Peyer's patch (tissue), 4 donors: ENCODE measurements at regions not wholly inside any gene's neighbourhood (a gene's known extent, or its start where the extent isn't known, plus 50 kb on each side); places are given as distances from the start of the nearest gene placed in this dataset.

Source experiments
- DNase-seq, 3 donors: peaks; one replicate each; pipeline ENCODE4 v3.0.0-alpha.2; 2017 to 2019
- H3K27ac ChIP-seq, 4 donors: fragments of 200-600 bp; sonication (generic); one replicate each; pipeline ENCODE4 v1.5.1; 2016 to 2019
- H3K27me3 ChIP-seq, 2 donors: fragments of 200-600 bp; sonication (generic); one replicate each; pipeline ENCODE4 v1.5.1; 2019
- H3K36me3 ChIP-seq, 3 donors: fragments of 200-600 bp; sonication (generic); one replicate each; pipeline ENCODE4 v1.5.1; 2016 to 2019
- H3K4me1 ChIP-seq, 4 donors: fragments of 200-600 bp; sonication (generic); one replicate each; pipeline ENCODE4 v1.5.1; 2016 to 2019
- H3K4me3 ChIP-seq, 4 donors: fragments of 200-600 bp; sonication (generic); 1 replicate in 3 of 4; 2 replicates in 1 of 4; pipeline ENCODE4 v1.5.1; 2016 to 2019; ENCODE audit warnings: mild to moderate bottlenecking in 1 of 4
- H3K9me3 ChIP-seq, 4 donors: fragments of 200-600 bp; sonication (generic); one replicate each; pipeline ENCODE4 v1.5.1; 2016 to 2019; ENCODE audit warnings: mild to moderate bottlenecking in 1 of 4
- CTCF ChIP-seq, 6 experiments: fragments of 450-650 bp in 4 of 6; fragments of 200-600 bp in 2 of 6; sonication (generic) in 1 of 6; IDR thresholded peaks; one replicate each; pipeline ENCODE4 v1.5.1; 2017 to 2019; ENCODE audit warnings: antibody characterized with exemption in 6 of 6, mild to moderate bottlenecking in 3 of 6, moderate library complexity in 1 of 6
- POLR2A ChIP-seq, 2 donors: fragments of 450-650 bp; IDR thresholded peaks; one replicate each; pipeline ENCODE4 v1.5.1; 2017; ENCODE audit warnings: antibody characterized with exemption in 2 of 2, mild to moderate bottlenecking in 2 of 2, moderate library complexity in 2 of 2

- H3K4me3 ChIP-seq, result no peak overlapping the region
- TF ChIP-seq POLR2A (IDR thresholded peaks at IDR 0.05) (no peak), CTCF (IDR thresholded peaks at IDR 0.05) (no peak)
Observed at GRCh38 chr12:91773749-91774429, 371.8 kb downstream of the BTG1 start.

GRCh38 chr12:91772411-91772810 is 373.2 kb downstream of the BTG1 start:
- peaks cover 0 to 5% (median 0%) of the 10 kb centered on the region in 4 donors for H3K4me1 ChIP-seq
- H3K9me3 ChIP-seq, result no peaks in the 10 kb centered on the region
- no peaks in the 10 kb centered on the region for H3K27me3 ChIP-seq
- TF ChIP-seq POLR2A (IDR thresholded peaks at IDR 0.05) (no peak), CTCF (IDR thresholded peaks at IDR 0.05) (no peak)
- H3K27ac ChIP-seq, result no peak overlapping the region
- H3K36me3 ChIP-seq, result no peaks in the 10 kb centered on the region
- no peak for DNase-seq
- no peak overlapping the region for H3K4me3 ChIP-seq

More at GRCh38 chr12:91773749-91774429, 371.8 kb downstream of the BTG1 start:
- Histone ChIP-seq H3K4me1 (peaks cover 0 to 11% (median 3%) of the 10 kb centered on the region in 4 donors), H3K36me3 (no peaks in the 10 kb centered on the region), H3K9me3 (no peaks in the 10 kb centered on the region), H3K27ac (no peak overlapping the region), H3K27me3 (no peaks in the 10 kb centered on the region)
- no peak for DNase-seq

GRCh38 chr12:91769736-91770135 is 375.9 kb downstream of the BTG1 start:
- H3K9me3 ChIP-seq, result no peaks in the 10 kb centered on the region
- H3K27ac ChIP-seq, result no peak overlapping the region
- H3K27me3 ChIP-seq, result no peaks in the 10 kb centered on the region
- DNase-seq, result no peak
- H3K4me1 ChIP-seq, result peaks cover 0 to 4% (median 0%) of the 10 kb centered on the region in 4 donors
- no peak overlapping the region for H3K4me3 ChIP-seq
- H3K36me3 ChIP-seq, result no peaks in the 10 kb centered on the region
- TF ChIP-seq POLR2A (IDR thresholded peaks at IDR 0.05) (no peak), CTCF (IDR thresholded peaks at IDR 0.05) (no peak)

GRCh38 chr12:91767237-91767636 is 378.4 kb downstream of the BTG1 start:
- H3K4me3 ChIP-seq, result no peak overlapping the region
- H3K36me3 ChIP-seq, result no peaks in the 10 kb centered on the region
- no peak for DNase-seq
- H3K27me3 ChIP-seq, result no peaks in the 10 kb centered on the region
- no peak overlapping the region for H3K27ac ChIP-seq
- no peaks in the 10 kb centered on the region for H3K4me1 ChIP-seq
- no peak for TF ChIP-seq POLR2A (IDR thresholded peaks at IDR 0.05)
- TF ChIP-seq CTCF (IDR thresholded peaks at IDR 0.05), result no peak
- H3K9me3 ChIP-seq, result no peaks in the 10 kb centered on the region

- no peak overlapping the region for H3K4me3 ChIP-seq
- DNase-seq, result no peak
- no peaks in the 10 kb centered on the region for H3K36me3 ChIP-seq
- no peaks in the 10 kb centered on the region for H3K4me1 ChIP-seq
- no peak overlapping the region for H3K27ac ChIP-seq
- no peaks in the 10 kb centered on the region for H3K27me3 ChIP-seq
- TF ChIP-seq CTCF (IDR thresholded peaks at IDR 0.05) (no peak), POLR2A (IDR thresholded peaks at IDR 0.05) (no peak)
- no peaks in the 10 kb centered on the region for H3K9me3 ChIP-seq
Observed at GRCh38 chr12:91766454-91766853, 379.2 kb downstream of the BTG1 start.
